Mesendoderm (in vitro differentiated cells): ENCODE measurements at regions not wholly inside any gene's neighbourhood (a gene's known extent, or its start where the extent isn't known, plus 50 kb on each side); places are given as distances from the start of the nearest gene placed in this dataset. TPM values are rescaled to one million over a fixed set of nuclear protein-coding genes. Genes with fewer than 3 reads are reported as not detected.

Experiments used
- DNase-seq: peaks from one replicate; pipeline ENCODE4 v3.0.0; 2013
- H2AK5ac ChIP-seq: 2 replicates; pipeline ENCODE4 v1.6.1; 2013; ENCODE audit warnings: low read length, inconsistent platforms
- H2BK120ac ChIP-seq: 2 replicates; pipeline ENCODE4 v1.6.1; 2013; ENCODE audit warnings: low read depth, mild to moderate bottlenecking, low read length, moderate library complexity, mixed read lengths
- H2BK15ac ChIP-seq: replicated peaks from 2 replicates; pipeline ENCODE4 v1.6.1; 2013; ENCODE audit warnings: low read depth, mild to moderate bottlenecking, moderate library complexity
- H2BK5ac ChIP-seq: 2 replicates; pipeline ENCODE4 v1.6.1; 2013; ENCODE audit warnings: low read length, inconsistent platforms
- H3K18ac ChIP-seq: 2 replicates; pipeline ENCODE4 v1.6.1; 2013; ENCODE audit warnings: mild to moderate bottlenecking, low read length, mixed read lengths
- H3K23ac ChIP-seq: one replicate; pipeline ENCODE4 v1.6.1; 2013; ENCODE audit warnings: low read length
- H3K27ac ChIP-seq: 2 replicates; pipeline ENCODE4 v1.5.1; 2013; ENCODE audit warnings: low read depth, mild to moderate bottlenecking, inconsistent platforms, low read length, moderate library complexity
- H3K27me3 ChIP-seq: 2 replicates; pipeline ENCODE4 v1.6.1; 2013; ENCODE audit warnings: low read length, control low read depth, mild to moderate bottlenecking, inconsistent platforms; ENCODE audit not compliant: insufficient read depth, poor library complexity
- H3K36me3 ChIP-seq: 2 replicates; pipeline ENCODE4 v1.6.1; 2013; ENCODE audit warnings: low read length, inconsistent platforms; ENCODE audit not compliant: control insufficient read depth, insufficient read depth
- H3K4ac ChIP-seq: one replicate; pipeline ENCODE4 v1.6.1; 2013; ENCODE audit warnings: low read depth, mild to moderate bottlenecking, low read length, moderate library complexity
- H3K4me1 ChIP-seq: 2 replicates; pipeline ENCODE4 v1.6.1; 2013; ENCODE audit warnings: low read depth, low read length, inconsistent platforms; ENCODE audit not compliant: control insufficient read depth
- H3K4me2 ChIP-seq: 2 replicates; pipeline ENCODE4 v1.6.1; 2013; ENCODE audit warnings: low read length
- H3K4me3 ChIP-seq: 2 replicates; pipeline ENCODE4 v1.5.1; 2013; ENCODE audit warnings: mild to moderate bottlenecking, low read length
- H3K56ac ChIP-seq: one replicate; pipeline ENCODE4 v1.6.1; 2013; ENCODE audit warnings: low read length
- H3K79me1 ChIP-seq: 2 replicates; pipeline ENCODE4 v1.6.1; 2013; ENCODE audit warnings: low read length, inconsistent platforms
- H3K79me2 ChIP-seq: 2 replicates; pipeline ENCODE4 v1.6.1; 2013; ENCODE audit warnings: mild to moderate bottlenecking, low read length; ENCODE audit not compliant: control insufficient read depth, insufficient read depth
- H3K9ac ChIP-seq: 2 replicates; pipeline ENCODE4 v1.6.1; 2013; ENCODE audit warnings: low read length, inconsistent platforms
- H4K5ac ChIP-seq: one replicate; pipeline ENCODE4 v1.6.1; 2013; ENCODE audit warnings: low read length
- H4K8ac ChIP-seq: one replicate; pipeline ENCODE4 v1.6.1; 2013; ENCODE audit warnings: low read depth, mild to moderate bottlenecking, control low read depth, low read length, moderate library complexity
- WGBS: extraction: QIAGEN DNeasy Blood & Tissue Kit; methylation state at CpG from one replicate; pipeline ENCODE4 v1.1.7; 2013; ENCODE audit warnings: low lambda C conversion rate, missing lambda C conversion rate; ENCODE audit not compliant: insufficient coverage; ENCODE audit errors: extremely low coverage; 5-methylcytosine and 5-hydroxymethylcytosine counted together
- small RNA-seq: library from polyadenylated mRNA; stranded (forward); fragments of <200 nt; extraction: miRNeasy Mini kit (QIAGEN cat#:217004); gene quantifications from one replicate; pipeline ENCODE3, GENCODE V24; 2013; ENCODE audit not compliant: insufficient read depth

- no peak overlapping the region for H3K27ac ChIP-seq
- H2BK5ac ChIP-seq = no peak overlapping the region
- H3K79me1 ChIP-seq = no peaks in the 10 kb centered on the region
- H2AK5ac ChIP-seq = no peak overlapping the region
- no peak overlapping the region for H3K4me2 ChIP-seq
- no peak overlapping the region for H3K4ac ChIP-seq
- H3K4me1 ChIP-seq = no peaks in the 10 kb centered on the region
- no peak for DNase-seq
- no peaks in the 10 kb centered on the region for H3K36me3 ChIP-seq
- no peak overlapping the region for H3K18ac ChIP-seq
- H3K56ac ChIP-seq = no peak overlapping the region
- no peak overlapping the region for H4K8ac ChIP-seq
- H4K5ac ChIP-seq = no peak overlapping the region
- H3K27me3 ChIP-seq = no peaks in the 10 kb centered on the region
- no peak overlapping the region for H3K9ac ChIP-seq
- no peak overlapping the region for H3K23ac ChIP-seq
- no peaks in the 10 kb centered on the region for H3K79me2 ChIP-seq
- no peak overlapping the region for H2BK120ac ChIP-seq
- no peak overlapping the region for H3K4me3 ChIP-seq
- H2BK15ac ChIP-seq = no peak overlapping the region
- WGBS = no CpG with 5 or more reads among the region's 11 CpGs
These were observed 56.2 kb upstream of the EDEM3 start for GRCh38 chr1:184810735-184811343.

DNA sequence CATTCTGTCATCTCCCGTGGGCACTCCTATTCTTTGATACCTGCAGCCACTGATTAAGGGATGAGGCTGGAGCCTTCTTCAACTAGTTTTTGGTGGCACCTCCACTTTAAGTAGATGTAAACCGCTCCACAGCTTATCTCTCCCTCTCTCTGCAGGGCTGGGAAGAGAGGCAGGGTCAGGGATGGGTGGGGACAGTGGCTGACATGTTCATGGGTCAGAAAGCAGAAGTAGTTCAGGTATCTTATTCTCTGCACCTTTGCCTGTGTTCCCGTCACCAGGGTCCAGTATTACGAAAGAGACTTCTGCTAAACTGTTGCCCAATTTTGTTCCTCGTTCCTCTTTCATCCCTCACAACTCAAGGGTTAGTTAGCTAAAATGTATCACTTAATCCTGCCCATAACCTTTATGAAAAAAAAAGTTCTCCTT is 51.7 kb upstream of the EDEM3 start:
- H2BK15ac ChIP-seq = no peak overlapping the region
- H3K9ac ChIP-seq = no peak overlapping the region
- H4K5ac ChIP-seq = no peak overlapping the region
- no peak overlapping the region for H3K18ac ChIP-seq
- no peak overlapping the region for H4K8ac ChIP-seq
- H3K4me1 ChIP-seq = no peaks in the 10 kb centered on the region
- no peak overlapping the region for H3K56ac ChIP-seq
- no peak overlapping the region for H3K4ac ChIP-seq
- no peaks in the 10 kb centered on the region for H3K79me2 ChIP-seq
- no peaks in the 10 kb centered on the region for H3K79me1 ChIP-seq
- WGBS = no CpG with 5 or more reads among the region's 5 CpGs
- H3K36me3 ChIP-seq = no peaks in the 10 kb centered on the region
- no peak overlapping the region for H2AK5ac ChIP-seq
- H2BK120ac ChIP-seq = no peak overlapping the region
- DNase-seq = no peak
- no peak overlapping the region for H3K4me2 ChIP-seq
- no peaks in the 10 kb centered on the region for H3K27me3 ChIP-seq
- H2BK5ac ChIP-seq = no peak overlapping the region
- no peak overlapping the region for H3K27ac ChIP-seq
- H3K4me3 ChIP-seq = no peak overlapping the region
- H3K23ac ChIP-seq = no peak overlapping the region

DNA sequence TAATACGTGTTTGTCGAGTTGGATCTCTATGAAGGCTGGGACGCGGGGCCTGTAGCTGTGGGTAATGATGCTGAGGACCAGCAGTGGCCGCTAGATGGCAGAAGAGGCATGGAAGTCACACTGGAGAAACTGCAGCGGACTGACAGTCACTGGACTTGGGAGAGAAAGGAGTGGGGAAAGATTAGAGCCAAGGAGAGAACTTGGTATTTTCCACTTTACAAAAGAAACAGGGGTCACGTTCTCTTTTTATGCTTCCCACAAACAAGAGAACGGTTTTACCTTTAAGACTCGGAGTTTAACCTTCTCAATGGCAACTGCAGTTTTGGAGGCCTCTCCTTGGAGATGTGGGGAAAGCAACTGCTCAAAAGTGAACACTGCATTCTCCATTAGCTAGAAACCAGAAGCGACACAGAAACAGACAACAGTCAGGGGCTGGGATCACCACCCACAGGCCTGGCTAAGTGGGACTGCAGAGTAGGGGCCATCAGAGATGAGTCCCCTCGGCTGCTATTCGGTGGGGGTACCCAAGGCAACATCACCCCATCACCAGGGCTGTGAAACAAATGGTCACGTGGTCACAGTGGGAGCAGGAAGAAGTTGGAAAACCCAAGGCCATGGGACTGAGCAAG is 51.1 kb upstream of the EDEM3 start:
- Histone ChIP-seq H3K79me2 (no peaks in the 10 kb centered on the region), H2BK15ac (no peak overlapping the region), H3K27me3 (no peaks in the 10 kb centered on the region), H2BK5ac (no peak overlapping the region), H3K27ac (no peak overlapping the region), H3K4me3 (no peak overlapping the region), H3K9ac (no peak overlapping the region), H4K8ac (no peak overlapping the region), H2AK5ac (no peak overlapping the region), H3K36me3 (no peaks in the 10 kb centered on the region), H3K18ac (no peak overlapping the region), H3K4me2 (no peak overlapping the region), H3K56ac (no peak overlapping the region), H3K79me1 (no peaks in the 10 kb centered on the region), H3K23ac (no peak overlapping the region), H3K4me1 (no peaks in the 10 kb centered on the region), H2BK120ac (no peak overlapping the region), H3K4ac (no peak overlapping the region), H4K5ac (no peak overlapping the region)
- WGBS = no CpG with 5 or more reads among the region's 13 CpGs
- peak; percentile 83 for DNase-seq

Small RNAs in the stretch of these regions (small RNA-seq; reads per million reads assigned to genes)
- gene RNU7-13P = not detected
